ENCODE measurements at regions not wholly inside any gene's neighbourhood (a gene's known extent, or its start where the extent isn't known, plus 50 kb on each side); places are given as distances from the start of the nearest gene placed in this dataset.

DNA sequence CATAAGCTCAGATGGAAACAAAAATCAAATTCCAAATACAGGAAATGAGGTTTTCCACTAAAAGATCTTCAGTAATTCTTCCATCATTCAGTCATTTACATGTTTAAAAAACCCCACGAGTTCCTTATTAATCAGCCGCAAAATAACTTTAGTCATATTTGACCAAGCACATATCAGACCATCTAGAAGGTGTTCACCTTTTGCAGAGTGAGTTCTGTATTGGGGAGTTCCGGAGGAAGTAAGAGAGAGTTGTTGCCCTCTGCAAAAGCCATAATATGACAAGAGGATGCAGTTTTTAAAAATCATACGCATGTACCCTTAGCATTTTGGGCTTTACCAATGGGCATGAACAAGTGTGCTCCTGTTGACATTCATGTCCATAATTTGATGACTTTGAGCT is 61.6 kb downstream of the CCR1 start:
- Histone ChIP-seq H3K9me2 (ENCODE audit: insufficient read depth) (no peaks in the 10 kb centered on the region), H3K4me2 (ENCODE audit: unreplicated experiment) (no peak overlapping the region), H3K27ac (no peak overlapping the region), H3K9me3 (ENCODE audit: low read depth) (no peaks in the 10 kb centered on the region), H3F3A (ENCODE audit: insufficient read depth) (no peaks in the 10 kb centered on the region), H3K4me3 (no peak overlapping the region), H3K79me2 (ENCODE audit: insufficient read depth) (no peaks in the 10 kb centered on the region), H2AFZ (no peak overlapping the region), H3K36me3 (ENCODE audit: low read depth) (no peaks in the 10 kb centered on the region), H3K4me1 (ENCODE audit: insufficient read depth) (no peaks in the 10 kb centered on the region), H4K20me1 (ENCODE audit: insufficient read depth) (no peaks in the 10 kb centered on the region), H3K27me3 (replicated peaks; ENCODE audit: insufficient read depth) (peaks cover 7% of the 10 kb centered on the region), H3K9ac (no peak overlapping the region)
- no peak for DNase-seq
- in situ Hi-C loops (cut with MboI) = no loop called here
- 71 to 76% methylated on average over 4 of the region's 4 CpGs for WGBS, 2 experiments (ENCODE audit: low coverage in 1 of 2, low lambda C conversion rate in 2 of 2, missing lambda C conversion rate in 2 of 2)
- TF ChIP-seq EZH2 (IDR thresholded peaks at IDR 0.05; ENCODE audit: insufficient read depth, poor library complexity, severe bottlenecking) = no peak
- no peak for TF ChIP-seq EZH2phosphoT487 (IDR thresholded peaks at IDR 0.05; ENCODE audit: insufficient read depth, low read depth)

DNA sequence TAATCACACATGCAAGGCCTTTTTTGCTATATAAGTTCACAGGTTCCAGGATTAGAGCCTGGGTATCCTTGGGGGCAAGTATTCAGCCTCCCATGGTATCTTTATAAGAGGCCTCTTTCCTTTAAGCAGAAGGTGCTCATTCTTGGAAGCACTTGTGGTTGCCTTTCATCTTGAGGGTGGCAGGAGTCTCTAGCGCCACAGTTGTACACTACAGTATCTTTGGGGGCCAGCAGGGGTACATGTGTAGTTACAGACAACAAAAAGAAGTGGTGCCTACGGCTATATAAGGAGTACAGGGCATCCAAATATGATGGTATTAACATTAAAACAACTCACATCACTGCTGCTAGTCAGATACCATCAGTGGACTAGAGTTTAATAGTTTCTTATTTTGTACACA is 62.1 kb downstream of the CCR1 start:
- Histone ChIP-seq H4K20me1 (ENCODE audit: insufficient read depth) (no peaks in the 10 kb centered on the region), H3K27ac (no peak overlapping the region), H3K4me2 (ENCODE audit: unreplicated experiment) (no peak overlapping the region), H3K9ac (no peak overlapping the region), H3K9me2 (ENCODE audit: insufficient read depth) (no peaks in the 10 kb centered on the region), H2AFZ (no peak overlapping the region), H3K79me2 (ENCODE audit: insufficient read depth) (no peaks in the 10 kb centered on the region), H3K36me3 (ENCODE audit: low read depth) (no peaks in the 10 kb centered on the region), H3K4me3 (no peak overlapping the region), H3F3A (ENCODE audit: insufficient read depth) (no peaks in the 10 kb centered on the region), H3K27me3 (replicated peaks; ENCODE audit: insufficient read depth) (peaks cover 7% of the 10 kb centered on the region), H3K4me1 (ENCODE audit: insufficient read depth) (no peaks in the 10 kb centered on the region), H3K9me3 (ENCODE audit: low read depth) (no peaks in the 10 kb centered on the region)
- DNase-seq = no peak
- 29 to 41% methylated on average over 2 of the region's 2 CpGs for WGBS, 2 experiments (ENCODE audit: low coverage in 1 of 2, low lambda C conversion rate in 2 of 2, missing lambda C conversion rate in 2 of 2)
- in situ Hi-C loops (cut with MboI) = no loop called here
- TF ChIP-seq EZH2 (IDR thresholded peaks at IDR 0.05; ENCODE audit: insufficient read depth, poor library complexity, severe bottlenecking) = no peak
- TF ChIP-seq EZH2phosphoT487 (IDR thresholded peaks at IDR 0.05; ENCODE audit: insufficient read depth, low read depth) = no peak

- H3K36me3 ChIP-seq (ENCODE audit: low read depth) = no peaks in the 10 kb centered on the region
- H3K4me1 ChIP-seq (ENCODE audit: insufficient read depth) = no peaks in the 10 kb centered on the region
- no peak overlapping the region for H3K27ac ChIP-seq
- no peak overlapping the region for H3K4me3 ChIP-seq
- DNase-seq = no peak
- H3K4me2 ChIP-seq (ENCODE audit: unreplicated experiment) = no peak overlapping the region
- H3K79me2 ChIP-seq (ENCODE audit: insufficient read depth) = no peaks in the 10 kb centered on the region
- H2AFZ ChIP-seq = no peak overlapping the region
- in situ Hi-C loops (cut with MboI) = no loop called here
- H3K9me3 ChIP-seq (ENCODE audit: low read depth) = no peaks in the 10 kb centered on the region
- H3K9ac ChIP-seq = no peak overlapping the region
- WGBS, 2 experiments (ENCODE audit: low coverage in 1 of 2, low lambda C conversion rate in 2 of 2, missing lambda C conversion rate in 2 of 2) = 71 to 77% methylated on average over 1 of the region's 1 CpG
- no peaks in the 10 kb centered on the region for H3F3A ChIP-seq (ENCODE audit: insufficient read depth)
- peaks cover 7% of the 10 kb centered on the region for H3K27me3 ChIP-seq (replicated peaks; ENCODE audit: insufficient read depth)
- no peaks in the 10 kb centered on the region for H4K20me1 ChIP-seq (ENCODE audit: insufficient read depth)
- H3K9me2 ChIP-seq (ENCODE audit: insufficient read depth) = no peaks in the 10 kb centered on the region
- no peak for TF ChIP-seq EZH2phosphoT487 (IDR thresholded peaks at IDR 0.05; ENCODE audit: insufficient read depth, low read depth)
Observed at GRCh38 chr3:46145147-46145546, 63.0 kb downstream of the CCR1 start.

DNA sequence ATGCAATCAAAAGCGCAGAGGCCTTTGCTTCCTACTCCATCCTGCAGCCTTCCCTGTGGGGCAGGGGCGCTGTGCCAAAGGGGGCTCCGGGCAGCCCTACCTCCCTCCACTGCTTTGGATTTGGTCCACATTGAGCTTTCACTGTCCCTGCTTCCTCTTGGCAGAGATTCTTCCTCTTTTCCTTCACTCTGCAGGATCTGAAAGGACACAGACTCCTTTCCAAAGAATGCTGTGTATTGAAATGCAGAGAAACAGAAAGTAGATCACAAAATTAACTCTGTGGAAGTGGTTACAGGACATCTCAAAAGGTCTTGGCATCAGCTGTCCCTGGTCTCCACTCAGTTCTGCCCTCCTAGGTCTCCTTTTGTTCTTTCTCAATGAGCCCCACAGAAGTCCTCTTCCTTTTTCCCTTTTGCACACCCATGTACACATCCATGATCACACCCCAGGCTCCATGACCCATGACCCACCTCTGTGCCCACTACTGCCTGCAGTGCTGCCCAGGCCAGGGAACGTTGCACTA is 64.1 kb downstream of the CCR1 start:
- Histone ChIP-seq H3F3A (ENCODE audit: insufficient read depth) (no peaks in the 10 kb centered on the region), H3K79me2 (ENCODE audit: insufficient read depth) (no peaks in the 10 kb centered on the region), H3K36me3 (ENCODE audit: low read depth) (no peaks in the 10 kb centered on the region), H3K9ac (no peak overlapping the region), H3K4me1 (ENCODE audit: insufficient read depth) (no peaks in the 10 kb centered on the region), H3K9me2 (ENCODE audit: insufficient read depth) (no peaks in the 10 kb centered on the region), H4K20me1 (ENCODE audit: insufficient read depth) (no peaks in the 10 kb centered on the region), H3K27ac (no peak overlapping the region), H3K27me3 (replicated peaks; ENCODE audit: insufficient read depth) (peaks cover 7% of the 10 kb centered on the region), H3K9me3 (ENCODE audit: low read depth) (no peaks in the 10 kb centered on the region), H3K4me2 (ENCODE audit: unreplicated experiment) (no peak overlapping the region), H3K4me3 (no peak overlapping the region), H2AFZ (no peak overlapping the region)
- in situ Hi-C loops (cut with MboI) = no loop called here
- no peak for DNase-seq
- 32 to 42% methylated on average over 4 of the region's 4 CpGs for WGBS, 2 experiments (ENCODE audit: low coverage in 1 of 2, low lambda C conversion rate in 2 of 2, missing lambda C conversion rate in 2 of 2)
- TF ChIP-seq EZH2phosphoT487 (IDR thresholded peaks at IDR 0.05; ENCODE audit: insufficient read depth, low read depth) (no peak), EZH2 (IDR thresholded peaks at IDR 0.05; ENCODE audit: insufficient read depth, poor library complexity, severe bottlenecking) (no peak)

DNA sequence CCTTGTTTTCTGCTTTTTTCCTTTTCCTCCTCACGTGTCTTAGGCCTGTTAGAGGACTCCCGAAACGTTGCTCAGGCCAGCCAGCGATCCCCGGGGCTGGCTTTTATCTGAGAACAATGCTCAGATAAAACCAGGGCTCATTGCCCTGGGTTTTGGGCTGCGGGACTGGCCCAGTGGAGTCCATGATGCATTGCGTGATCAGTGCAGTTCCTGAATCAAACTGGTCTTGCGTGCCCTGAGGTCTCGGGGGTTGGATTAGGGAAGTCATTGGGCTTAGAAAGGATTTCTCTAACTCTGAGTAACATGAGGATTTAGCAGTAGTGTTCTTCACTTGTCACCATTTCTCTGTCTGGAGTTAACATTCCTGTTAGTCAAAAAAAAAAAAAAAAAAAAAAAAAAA is 66.3 kb downstream of the CCR1 start:
- no peaks in the 10 kb centered on the region for H3K36me3 ChIP-seq (ENCODE audit: low read depth)
- H3K4me3 ChIP-seq = no peak overlapping the region
- in situ Hi-C loops (cut with MboI) = no loop called here
- no peak overlapping the region for H3K4me2 ChIP-seq (ENCODE audit: unreplicated experiment)
- no peaks in the 10 kb centered on the region for H3K9me3 ChIP-seq (ENCODE audit: low read depth)
- no peaks in the 10 kb centered on the region for H3K79me2 ChIP-seq (ENCODE audit: insufficient read depth)
- no peaks in the 10 kb centered on the region for H3K9me2 ChIP-seq (ENCODE audit: insufficient read depth)
- H4K20me1 ChIP-seq (ENCODE audit: insufficient read depth) = no peaks in the 10 kb centered on the region; the same call in 1 of the 2 replicates
- no peak for TF ChIP-seq EZH2phosphoT487 (IDR thresholded peaks at IDR 0.05; ENCODE audit: insufficient read depth, low read depth)
- no peak for TF ChIP-seq EZH2 (IDR thresholded peaks at IDR 0.05; ENCODE audit: insufficient read depth, poor library complexity, severe bottlenecking)
- H3K27ac ChIP-seq = no peak overlapping the region
- H3F3A ChIP-seq (ENCODE audit: insufficient read depth) = no peaks in the 10 kb centered on the region
- no peaks in the 10 kb centered on the region for H3K4me1 ChIP-seq (ENCODE audit: insufficient read depth)
- H3K27me3 ChIP-seq (replicated peaks; ENCODE audit: insufficient read depth) = peaks cover 7% of the 10 kb centered on the region
- no peak overlapping the region for H3K9ac ChIP-seq
- DNase-seq = no peak
- no peak overlapping the region for H2AFZ ChIP-seq
- 77% methylated on average over 9 of the region's 9 CpGs for WGBS, 2 experiments (ENCODE audit: low coverage in 1 of 2, low lambda C conversion rate in 2 of 2, missing lambda C conversion rate in 2 of 2)
